AG09309 (cell line): ENCODE measurements at regions not wholly inside any gene's neighbourhood (a gene's known extent, or its start where the extent isn't known, plus 50 kb on each side); places are given as distances from the start of the nearest gene placed in this dataset.

Source experiments
- DNase-seq: peaks from one replicate; pipeline ENCODE4 v3.0.0-alpha.2; 2010; ENCODE audit warnings: low read depth
- H3K4me3 ChIP-seq: 2 replicates; pipeline ENCODE4 v1.5.1; 2011; ENCODE audit warnings: mild to moderate bottlenecking, low read depth, low read length, moderate library complexity; ENCODE audit not compliant: control insufficient read depth
- CTCF ChIP-seq: IDR thresholded peaks from 2 replicates; pipeline ENCODE4 v1.5.1; 2011; ENCODE audit warnings: mild to moderate bottlenecking, low read depth, low read length, inconsistent platforms; ENCODE audit not compliant: insufficient read depth, control insufficient read depth; ENCODE audit errors: missing control alignments

GRCh38 chr1:191152776-191153175 lies 675.1 kb upstream of the BRINP3 start:
- TF ChIP-seq CTCF: no peak
- DNase-seq: no peak
- no peak overlapping the region for H3K4me3 ChIP-seq

- no peak overlapping the region for H3K4me3 ChIP-seq
- TF ChIP-seq CTCF: no peak
- DNase-seq: no peak
Observed at GRCh38 chr1:191155178-191155577, 677.5 kb upstream of the BRINP3 start.

GRCh38 chr1:191160837-191161236 lies 683.2 kb upstream of the BRINP3 start:
- DNase-seq: no peak
- no peak for TF ChIP-seq CTCF
- H3K4me3 ChIP-seq: no peak overlapping the region

- TF ChIP-seq CTCF: no peak
- no peak overlapping the region for H3K4me3 ChIP-seq
- no peak for DNase-seq
Observed at GRCh38 chr1:191162762-191163161, 685.1 kb upstream of the BRINP3 start.

GRCh38 chr1:191163621-191164020 lies 686.0 kb upstream of the BRINP3 start:
- no peak for DNase-seq
- no peak for TF ChIP-seq CTCF
- no peak overlapping the region for H3K4me3 ChIP-seq

- H3K4me3 ChIP-seq: no peak overlapping the region
- no peak for TF ChIP-seq CTCF
Observed at GRCh38 chr1:191174298-191174697, 696.6 kb upstream of the BRINP3 start.

GRCh38 chr1:191176131-191176530 lies 698.5 kb upstream of the BRINP3 start:
- TF ChIP-seq CTCF: no peak
- H3K4me3 ChIP-seq: no peak overlapping the region
- no peak for DNase-seq

More at GRCh38 chr1:191174298-191174697, 696.6 kb upstream of the BRINP3 start:
- no peak for DNase-seq
